GM19397 (cell line): ENCODE measurements at regions not wholly inside any gene's neighbourhood (a gene's known extent, or its start where the extent isn't known, plus 50 kb on each side); places are given as distances from the start of the nearest gene placed in this dataset.
"Not testable (repeated sequence)": the region's sequence is repeated elsewhere in the genome, so short reads cannot be mapped to it uniquely, and the experiment has no call there.

Source experiments
- ATAC-seq: cut with Tn5 transposase; IDR thresholded peaks from one replicate; pipeline ENCODE4 v1.9.1; 2021; ENCODE audit warnings: mild to moderate bottlenecking, moderate library complexity; ENCODE audit not compliant: unreplicated experiment

DNA sequence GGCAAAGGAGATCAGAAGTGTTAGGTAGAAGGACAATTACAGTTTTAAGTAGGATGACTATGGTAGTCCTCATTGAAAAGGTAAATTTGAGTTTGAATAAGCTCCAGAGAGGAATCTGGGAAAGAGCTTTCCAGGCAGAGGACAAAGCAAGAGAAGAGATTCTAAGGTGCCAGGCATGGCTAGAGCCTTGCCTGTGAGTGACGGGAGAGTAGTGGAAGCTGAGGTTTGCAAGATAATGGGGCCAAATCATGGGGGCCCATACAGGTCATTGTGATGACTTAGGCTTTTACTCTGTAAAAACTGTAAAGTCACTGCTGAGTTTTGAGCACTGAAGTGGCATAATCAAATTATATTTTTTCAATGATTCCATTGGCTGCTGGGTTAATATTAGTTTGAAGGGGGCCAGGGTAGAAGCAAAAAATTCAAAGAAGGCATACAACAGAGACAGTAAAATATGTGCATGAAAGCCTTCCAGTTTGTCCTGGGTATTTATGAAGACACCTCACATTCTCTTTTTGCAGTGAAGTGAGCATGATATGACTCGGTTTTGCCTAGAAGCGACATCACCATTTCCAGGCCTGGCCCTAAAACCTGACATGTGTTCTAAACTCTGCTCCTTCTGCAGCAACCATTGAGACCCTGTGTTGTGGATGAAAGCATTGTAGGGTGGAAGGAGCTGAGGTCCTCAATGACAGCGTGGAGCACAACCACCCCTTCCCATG, 279.8 kb upstream of the TNC start:
- no peak for ATAC-seq

DNA sequence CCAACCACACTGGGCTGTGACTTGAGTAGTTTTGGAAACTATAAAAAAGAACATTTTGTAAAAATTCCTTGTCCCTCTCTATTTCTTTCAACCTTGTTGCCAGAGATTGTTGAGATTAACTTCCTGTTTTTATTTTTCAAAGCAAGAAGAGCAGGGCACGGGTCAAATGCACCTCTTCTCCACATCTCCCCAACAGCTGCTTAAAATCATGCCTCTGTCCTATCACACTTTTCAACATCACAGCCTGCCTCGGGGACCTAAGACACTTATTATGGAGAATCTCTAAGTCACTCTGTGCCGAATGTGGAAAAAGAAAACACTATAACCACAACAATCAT, 280.3 kb upstream of the TNC start:
- no peak for ATAC-seq

DNA sequence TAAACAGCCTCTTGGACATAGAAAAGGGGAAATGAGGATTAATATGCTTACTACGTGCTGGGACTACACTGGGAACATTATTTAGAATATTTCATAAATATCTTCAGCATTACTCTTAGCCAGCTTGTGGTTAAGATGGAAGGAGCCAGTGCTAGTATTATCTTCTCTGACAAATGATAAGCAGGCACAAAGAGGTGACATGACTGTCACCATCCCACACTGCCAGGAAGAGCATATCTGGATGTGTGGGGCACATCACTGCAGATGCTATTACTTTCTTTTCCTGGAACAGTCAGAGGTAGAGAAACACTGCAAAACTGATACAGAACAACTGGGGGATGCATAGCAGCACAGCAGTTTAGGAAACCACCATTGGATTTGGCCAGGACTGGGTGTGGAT, 281.0 kb upstream of the TNC start:
- ATAC-seq: no peak

DNA sequence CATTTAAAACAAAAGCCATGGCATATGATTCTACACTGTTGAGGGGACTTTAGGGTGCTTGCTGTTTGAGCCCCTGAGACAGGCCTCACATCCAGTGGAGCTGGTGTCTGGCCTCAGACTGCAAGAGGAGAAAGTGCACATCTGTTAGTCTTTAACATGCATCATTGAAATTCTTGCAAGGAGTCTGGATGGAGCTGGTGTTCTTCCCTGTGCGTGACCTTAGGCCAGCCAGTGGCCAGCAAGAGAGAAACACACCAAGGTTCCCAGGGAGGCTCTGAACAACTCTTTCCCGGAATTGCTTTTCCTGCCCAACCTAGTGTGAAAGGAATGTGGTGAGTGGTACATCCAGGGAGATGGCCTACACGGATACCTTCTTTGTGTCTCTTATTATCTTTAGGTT, 282.8 kb upstream of the TNC start:
- ATAC-seq: no peak

DNA sequence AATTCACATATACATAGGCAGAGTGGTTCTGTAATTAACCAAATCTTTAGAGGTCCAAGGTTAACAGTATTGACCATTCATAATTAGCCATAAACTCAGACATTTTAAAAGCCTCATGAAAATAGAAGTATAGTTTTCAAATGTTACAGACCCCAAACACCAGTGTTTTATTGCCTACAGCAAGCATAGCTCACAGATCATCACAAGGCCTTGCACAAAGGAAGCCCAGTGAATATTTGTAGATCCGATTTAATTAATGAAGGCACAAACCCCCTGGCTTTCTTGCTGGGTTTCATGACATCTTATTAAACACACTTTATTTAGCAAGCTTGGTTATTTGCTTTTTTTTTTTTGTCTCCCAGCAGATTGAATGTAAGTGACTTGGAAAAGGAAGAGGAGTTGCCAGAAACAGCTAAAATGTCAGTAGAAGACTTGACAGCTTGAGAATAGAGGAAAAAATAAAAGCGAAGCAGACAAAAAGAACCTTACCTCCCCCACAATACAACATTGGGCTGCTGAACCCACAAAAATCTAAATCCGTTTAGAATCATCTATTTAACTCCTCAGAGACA, 283.9 kb upstream of the TNC start:
- no peak for ATAC-seq

DNA sequence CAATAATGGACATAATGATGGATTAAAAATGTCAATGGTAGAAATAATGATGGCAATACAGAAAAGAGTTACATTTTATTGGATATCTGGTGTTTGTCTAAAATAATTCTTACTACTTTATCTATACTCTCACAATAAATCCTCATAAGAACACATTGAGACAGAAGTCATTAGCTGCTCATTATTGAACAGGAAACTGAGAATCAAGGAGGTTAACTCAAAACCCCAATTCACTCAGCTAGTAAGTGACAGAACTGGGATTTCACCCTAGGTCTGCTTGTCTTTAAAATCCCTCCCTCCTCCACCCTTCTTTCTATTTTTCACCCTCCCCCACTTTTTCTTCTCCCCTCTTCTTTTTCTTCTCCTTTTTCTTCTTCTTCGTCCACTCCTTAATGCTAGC, 285.8 kb upstream of the TNC start:
- no peak for ATAC-seq

DNA sequence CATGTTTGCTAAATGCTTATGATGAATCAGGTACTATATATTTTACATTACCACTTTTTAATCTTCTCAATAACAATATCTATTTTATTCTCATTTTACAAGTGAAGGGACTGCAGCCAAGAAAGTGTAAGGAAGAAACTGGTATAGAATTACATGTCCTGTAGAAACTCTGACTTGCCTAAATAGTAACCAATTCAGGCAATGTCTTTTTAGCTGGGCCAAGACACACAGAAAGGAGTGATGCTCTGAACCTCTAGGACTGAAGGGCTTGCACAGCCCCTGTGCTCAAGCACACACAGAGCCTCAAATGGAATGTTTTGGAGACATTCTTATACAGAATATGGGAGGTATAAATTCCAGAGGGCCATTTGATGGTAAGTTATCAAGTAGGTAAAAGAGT, 286.4 kb upstream of the TNC start:
- ATAC-seq: no peak

DNA sequence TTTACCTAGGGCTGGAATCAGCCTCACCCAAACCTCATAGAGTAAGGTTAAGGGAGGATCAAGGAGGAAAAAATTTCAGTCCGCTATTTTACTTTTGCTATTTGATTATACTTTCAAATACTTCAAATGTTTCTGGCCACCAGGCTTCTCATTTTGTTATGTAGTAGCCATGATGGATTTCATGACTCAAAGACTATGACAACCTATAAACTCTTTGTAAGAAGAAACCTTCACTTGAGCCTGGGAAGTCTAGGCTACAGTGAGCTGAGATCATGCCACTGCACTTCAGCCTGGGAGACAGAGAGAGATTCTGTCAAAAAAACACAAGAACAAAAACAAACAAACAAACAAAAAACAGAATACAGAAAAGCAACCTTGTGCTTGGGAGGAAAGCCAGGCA, 293.6 kb upstream of the TNC start:
- no peak for ATAC-seq

DNA sequence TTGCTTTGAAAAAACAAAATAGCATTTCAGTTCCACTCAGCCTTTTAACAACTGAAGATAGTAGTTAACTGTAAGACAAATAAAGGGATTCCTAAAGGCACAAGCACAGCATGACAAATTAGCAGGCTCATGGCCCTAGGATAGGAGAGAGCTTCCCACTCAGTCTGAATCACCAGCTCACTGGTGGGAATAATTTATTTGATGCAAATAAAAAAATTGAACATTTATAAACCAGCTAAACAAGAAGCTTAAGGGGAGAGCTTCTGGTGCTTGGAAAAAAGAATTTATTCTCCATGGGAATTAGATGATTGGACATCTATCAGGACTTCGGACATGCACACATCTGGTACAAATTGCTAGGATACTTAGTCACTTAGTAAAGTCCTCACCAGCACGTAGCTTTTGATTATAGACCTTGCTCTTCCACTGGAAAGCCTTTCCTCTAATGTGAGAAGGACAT, 294.1 kb upstream of the TNC start:
- ATAC-seq: no peak

DNA sequence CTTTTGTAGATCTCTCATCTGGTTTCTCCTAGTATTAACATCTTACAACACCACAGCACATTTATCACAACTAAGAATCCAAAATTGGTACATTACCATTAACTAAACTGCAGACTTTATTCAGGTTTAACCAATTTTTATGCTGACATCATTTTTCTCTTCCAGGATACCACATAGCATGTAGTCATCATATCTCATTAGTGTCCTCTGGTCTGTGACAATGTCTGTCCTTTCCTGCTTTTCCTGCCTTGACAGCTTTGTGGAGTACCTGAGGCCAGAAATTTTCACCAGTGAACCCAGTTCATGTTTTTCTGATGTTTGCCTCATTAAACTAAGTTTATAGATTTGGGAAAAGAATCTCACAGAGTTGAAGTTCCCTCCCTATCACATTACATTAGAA, 294.7 kb upstream of the TNC start:
- ATAC-seq: no peak

DNA sequence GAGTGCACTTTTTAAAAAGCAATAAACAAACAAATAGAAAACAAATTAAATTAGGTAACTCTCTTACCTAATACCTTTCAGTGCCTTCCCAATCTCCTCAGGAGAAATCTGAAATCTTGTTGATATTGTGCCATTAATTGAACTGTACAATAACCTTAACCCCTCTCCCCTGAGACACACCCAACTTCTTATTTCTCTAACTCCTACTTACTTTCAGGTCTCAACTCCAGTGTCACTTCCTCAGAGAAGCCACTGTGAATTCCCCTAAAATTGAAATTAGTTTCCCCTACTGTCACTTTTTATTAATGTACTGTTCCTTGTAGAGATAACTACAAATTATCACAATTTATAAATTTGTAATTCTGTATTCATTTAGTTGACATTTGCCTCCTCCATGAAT, 295.3 kb upstream of the TNC start:
- no peak for ATAC-seq

DNA sequence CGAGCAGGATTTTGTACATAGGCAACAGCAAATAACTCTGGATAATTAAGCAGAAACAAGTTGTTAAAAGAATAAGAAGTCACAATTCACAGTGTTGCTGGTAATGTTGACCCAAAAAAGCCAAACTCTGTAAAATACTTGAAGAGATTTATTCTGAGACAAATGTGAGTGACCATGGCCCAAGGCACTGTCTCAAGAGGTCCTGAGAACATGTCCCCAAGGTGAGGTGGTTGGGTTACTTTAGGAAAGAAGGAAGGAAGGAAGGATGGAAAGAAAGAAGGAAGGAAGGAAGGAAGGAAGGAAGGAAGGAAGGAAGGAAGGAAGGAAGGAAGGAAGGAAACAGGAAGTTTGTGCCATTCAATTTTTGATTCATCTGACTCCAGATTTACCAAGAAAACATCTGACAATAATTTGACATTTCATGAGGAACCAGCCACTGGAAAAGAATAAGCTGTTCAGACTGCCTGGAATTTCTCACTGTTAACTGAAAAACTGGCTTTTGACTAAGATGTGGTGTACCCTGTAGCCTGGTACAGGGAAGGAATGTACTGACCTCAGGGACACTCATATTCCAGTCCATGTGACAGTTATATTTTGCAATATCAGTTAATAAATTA, 295.9 kb upstream of the TNC start:
- no peak for ATAC-seq

DNA sequence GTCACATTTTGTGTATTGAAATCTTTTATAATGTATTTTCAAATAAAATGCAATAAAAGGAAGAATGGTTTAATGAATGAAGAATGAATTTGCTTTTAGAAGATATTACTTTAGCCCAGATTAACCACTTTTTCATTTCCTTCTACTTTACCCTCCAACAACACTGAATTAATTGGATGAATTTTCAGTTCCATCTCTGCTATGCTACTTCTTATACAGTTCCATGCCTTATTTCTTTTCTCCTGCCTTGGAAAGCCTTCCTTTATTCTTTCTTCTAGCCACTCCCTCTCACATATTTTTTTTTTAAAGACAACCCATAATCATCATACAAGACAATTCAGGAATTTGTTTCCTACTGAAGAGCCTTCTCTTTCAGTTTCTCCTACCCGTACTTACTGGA, 296.6 kb upstream of the TNC start:
- ATAC-seq: no peak

DNA sequence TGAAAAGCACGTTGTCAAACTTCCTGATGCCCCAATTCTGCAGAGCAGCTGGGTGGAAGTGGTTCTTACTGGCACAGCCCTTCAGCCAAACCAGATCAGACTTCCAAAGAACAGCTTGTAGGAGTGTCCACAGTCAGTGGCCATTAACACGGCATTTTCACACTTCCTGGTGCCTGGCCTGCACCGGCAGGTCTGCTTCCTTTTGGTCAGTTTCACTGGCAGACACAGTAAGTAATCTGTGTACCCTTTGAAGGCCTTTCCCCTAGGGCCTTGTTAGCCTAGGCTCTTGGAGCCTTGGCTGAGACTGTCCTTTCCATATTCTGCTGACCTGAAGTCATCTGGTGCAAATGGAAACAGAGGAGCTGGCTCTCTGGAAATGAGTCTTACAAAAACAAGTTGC, 297.5 kb upstream of the TNC start:
- ATAC-seq: no peak

DNA sequence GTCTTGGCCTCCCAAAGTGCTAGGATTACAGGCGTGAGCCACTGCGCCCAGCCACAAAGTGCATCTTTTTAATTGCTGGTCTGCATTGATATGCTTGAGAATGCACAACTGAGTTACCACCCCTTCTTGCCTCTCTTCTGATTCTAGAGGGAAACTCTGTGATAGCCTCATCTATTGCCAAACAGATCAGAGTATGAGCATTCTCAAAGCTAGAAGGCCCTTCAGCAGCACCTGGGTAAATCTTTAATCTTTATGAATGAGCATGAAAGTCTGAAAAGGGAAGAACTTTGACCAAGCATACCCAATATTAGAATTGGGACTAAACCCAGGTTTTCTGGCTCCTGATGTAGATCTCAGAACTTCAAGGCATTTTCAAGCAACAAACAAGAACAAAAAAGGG, 298.3 kb upstream of the TNC start:
- peak; percentile 61 for ATAC-seq

DNA sequence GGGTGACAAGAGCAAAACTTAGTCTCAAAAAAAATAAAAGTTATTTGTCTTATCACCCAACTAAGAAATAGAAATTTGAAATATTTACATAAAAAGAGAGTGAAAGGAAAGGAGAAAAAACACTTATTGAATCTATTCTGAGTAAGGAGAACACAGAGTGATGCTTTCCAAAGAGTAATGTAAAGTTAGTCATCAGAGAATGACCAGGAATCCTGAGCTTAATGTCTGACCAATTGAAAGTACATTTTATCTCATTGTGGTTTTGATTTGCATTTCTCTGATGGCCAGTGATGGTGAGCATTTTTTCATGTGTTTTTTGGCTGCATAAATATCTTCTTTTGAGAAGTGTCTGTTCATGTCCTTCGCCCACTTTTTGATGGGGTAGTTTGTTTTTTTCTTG, 300.2 kb upstream of the TNC start:
- not testable (repeated sequence) for ATAC-seq

DNA sequence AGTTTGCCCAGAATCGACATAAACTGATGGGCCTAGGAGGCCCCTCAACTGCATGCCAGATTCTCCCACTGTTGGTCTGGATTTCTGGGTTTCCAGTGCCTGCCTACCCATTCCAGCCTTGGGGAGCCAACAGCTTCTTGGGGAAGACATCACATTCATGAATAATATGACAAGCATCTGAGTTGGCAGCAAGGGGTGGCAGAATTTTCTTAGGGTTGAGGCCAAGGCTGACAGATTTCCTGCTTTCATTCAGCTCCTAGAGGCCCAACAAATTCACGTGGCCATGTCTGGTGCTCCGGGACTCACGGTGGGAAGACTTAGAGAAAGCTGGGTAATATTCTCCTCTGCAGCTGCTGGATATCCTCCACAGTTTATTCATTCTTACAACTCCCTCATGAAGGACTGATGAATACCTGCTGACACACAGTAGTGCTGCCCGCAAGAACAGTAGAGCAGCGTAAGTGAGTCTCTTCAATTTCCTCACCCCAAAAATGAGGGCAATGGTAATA, 305.0 kb upstream of the TNC start:
- no peak for ATAC-seq

DNA sequence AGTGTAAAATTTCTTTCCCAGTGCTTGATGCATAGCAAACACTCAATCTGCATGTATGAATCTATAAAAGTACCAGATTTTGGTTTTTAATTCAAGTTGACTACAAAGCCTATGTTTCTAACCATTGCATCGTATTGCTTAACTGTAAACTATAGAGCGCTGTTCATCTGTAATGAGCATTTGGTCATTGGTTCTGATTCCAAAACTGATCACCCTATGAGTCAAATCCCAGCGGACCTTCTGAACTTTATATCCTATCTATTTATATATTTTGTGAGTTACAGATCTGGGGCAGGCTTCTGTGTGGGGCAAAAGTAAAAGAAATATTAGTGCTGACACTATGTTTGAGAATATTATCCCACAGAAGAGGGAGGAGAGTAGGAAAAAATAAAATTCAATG, 305.7 kb upstream of the TNC start:
- ATAC-seq: no peak

DNA sequence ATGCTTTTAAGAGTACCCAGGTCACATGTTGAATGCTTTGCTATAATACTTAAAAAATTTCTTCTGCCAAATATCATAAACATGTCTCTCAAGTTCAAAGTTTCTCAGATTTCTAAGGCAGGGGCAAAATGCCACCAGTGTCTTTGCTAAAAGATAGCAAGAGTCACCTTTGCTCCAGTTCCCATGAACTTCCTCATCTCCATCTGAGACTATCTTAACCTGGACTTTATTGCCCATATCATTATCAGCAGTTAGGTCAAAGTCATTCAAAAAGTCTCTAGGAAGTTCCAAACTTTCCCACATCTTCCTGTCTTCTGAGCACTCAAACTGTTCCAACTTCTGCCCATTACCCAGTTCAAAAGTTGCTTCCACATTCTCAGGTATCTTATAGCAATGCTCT, 307.6 kb upstream of the TNC start:
- ATAC-seq: no peak

DNA sequence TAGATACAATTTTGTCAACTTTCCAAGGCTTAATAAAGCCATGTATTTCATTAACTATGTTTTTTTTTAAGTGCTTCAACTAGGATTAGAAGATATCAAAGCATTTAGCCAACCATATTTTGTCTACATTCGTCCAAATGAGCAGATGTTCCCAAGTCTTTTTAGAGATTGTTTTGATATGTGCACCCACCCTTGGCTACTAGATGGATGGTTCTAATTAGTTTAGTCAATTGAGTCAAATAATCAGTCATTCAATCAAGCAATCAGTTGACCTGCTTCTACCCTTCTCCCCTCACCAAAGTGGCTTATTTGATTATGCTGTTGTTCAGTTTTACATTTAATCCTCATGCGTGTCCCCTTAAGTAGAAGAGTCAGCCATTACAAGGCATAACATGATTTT, 319.5 kb upstream of the TNC start:
- no peak for ATAC-seq

DNA sequence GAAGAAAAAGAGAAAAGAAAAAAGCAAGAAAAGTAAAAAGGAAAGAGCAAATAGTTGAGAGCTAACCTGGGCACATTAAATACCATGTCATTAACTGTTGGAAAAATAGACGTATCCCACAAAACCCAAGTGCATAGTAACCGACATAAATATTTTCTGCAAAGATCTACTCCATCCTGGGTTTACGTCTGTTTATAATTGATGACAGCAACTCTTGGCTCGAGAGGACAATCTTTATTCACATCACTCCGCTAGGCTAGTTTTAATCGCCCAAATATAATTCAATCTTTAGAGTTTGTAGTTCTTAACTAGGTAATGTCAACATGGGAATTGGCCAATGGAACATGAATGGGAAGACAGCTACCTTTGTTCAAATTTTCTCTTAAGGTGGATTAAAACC, 321.7 kb upstream of the TNC start:
- no peak for ATAC-seq

DNA sequence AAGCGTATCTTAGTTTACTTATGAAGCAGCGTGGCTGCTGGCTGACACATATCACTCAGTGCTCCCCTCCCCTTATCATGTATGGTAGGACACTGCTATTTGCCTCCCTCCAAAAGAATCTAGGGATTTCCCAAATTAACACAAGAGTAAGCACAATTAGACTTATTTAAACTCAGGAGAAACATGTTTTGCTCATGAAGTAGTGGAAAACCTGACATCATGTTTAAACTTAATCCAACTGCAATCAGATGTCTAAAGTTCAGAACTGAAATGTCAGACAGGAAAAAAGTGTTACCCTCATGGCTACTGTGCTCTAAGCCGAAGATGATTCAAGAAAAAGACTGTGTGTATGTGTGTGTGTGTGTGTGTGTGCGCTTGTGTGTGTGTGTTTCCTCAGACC, 324.1 kb upstream of the TNC start:
- ATAC-seq: no peak

DNA sequence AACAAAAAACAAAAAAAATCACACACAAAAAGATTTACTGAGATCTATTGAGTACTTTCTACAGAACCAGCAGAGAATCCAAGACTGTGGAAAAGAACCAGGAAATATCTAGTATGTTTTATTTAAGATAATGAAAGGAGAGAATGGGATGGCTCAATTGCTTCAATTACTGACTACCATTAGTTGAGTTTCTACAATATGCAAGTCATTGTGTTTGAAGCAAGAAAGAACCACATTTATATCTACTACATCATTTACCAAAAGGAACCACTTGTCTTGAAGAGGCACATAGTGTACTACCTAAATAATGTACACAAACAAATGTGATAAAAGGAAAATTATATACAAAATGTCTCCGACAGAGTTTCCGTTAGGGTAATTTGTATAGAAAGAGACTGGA, 325.9 kb upstream of the TNC start:
- no peak for ATAC-seq
